ENCODE measurements at regions not wholly inside any gene's neighbourhood (a gene's known extent, or its start where the extent isn't known, plus 50 kb on each side); places are given as distances from the start of the nearest gene placed in this dataset.

- DNase-seq, result no peak
These were observed 419.7 kb downstream of the GALR1 start for GRCh38 chr18:77669331-77669730.

DNA sequence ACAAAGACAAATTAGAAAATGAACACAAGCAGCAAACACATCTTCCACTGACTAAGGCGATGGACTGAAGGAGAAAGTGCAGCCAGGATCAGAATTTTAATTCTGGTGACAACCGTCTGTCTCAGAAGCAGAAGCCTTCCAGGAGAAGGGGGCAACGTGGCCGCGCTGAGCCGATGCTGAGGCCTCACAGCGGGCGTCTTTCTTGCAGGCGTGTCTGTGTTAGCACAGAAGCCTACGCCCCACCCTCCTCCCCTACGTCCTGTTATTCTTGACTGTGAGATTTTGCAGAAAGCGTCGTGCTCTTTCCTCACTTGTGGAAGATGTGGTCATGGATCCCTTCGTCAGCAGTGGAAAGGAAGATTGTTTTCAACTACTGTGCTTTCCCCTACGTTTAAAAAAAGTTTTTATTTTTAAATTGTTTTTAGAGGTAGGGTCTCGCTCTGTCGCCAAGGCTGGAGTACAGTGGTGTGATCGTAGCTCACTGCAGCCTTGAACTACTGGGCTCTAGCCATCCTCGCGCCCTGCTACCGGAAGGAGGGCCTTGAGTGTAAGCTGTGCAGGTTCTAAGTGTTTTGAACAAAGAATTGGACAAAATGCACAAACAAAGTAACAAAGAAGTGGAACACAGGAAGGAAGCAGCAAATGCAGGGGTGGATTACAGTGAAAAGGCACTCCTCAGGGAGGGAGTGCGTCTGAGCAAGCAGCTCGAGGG, 422.0 kb downstream of the GALR1 start:
- no peak for DNase-seq

GRCh38 chr18:77676910-77677309, 427.3 kb downstream of the GALR1 start:
- no peak for DNase-seq

- DNase-seq, result no peak
These were observed 427.9 kb downstream of the GALR1 start for GRCh38 chr18:77677536-77677935.

- DNase-seq, result no peak
These were observed 430.2 kb downstream of the GALR1 start for GRCh38 chr18:77679869-77680268.

DNA sequence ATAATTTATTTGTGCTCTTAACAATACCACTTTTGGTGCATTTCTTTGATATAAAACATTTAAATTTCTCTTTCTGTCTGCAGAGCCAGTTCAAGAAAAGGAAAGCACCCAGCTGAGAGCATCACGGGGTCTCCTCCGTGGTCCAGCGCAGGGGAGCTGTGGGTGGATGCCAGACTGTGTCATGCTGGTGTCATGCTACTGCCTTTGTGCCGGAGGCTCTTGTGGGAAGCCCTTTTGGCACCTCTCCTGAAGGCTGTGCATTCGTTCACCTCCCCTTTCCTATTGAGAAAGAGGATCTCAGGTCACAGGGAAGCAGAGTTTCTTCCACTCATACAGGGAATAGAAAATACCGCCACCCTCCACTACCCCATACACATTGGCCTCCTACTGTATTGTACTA, 450.4 kb downstream of the GALR1 start:
- no peak for DNase-seq

GRCh38 chr18:77701977-77702376, 452.3 kb downstream of the GALR1 start:
- no peak for DNase-seq

- DNase-seq, result no peak
These were observed 453.0 kb downstream of the GALR1 start for GRCh38 chr18:77702686-77703085.

- no peak for DNase-seq
These were observed 455.7 kb downstream of the GALR1 start for GRCh38 chr18:77705301-77705700.

GRCh38 chr18:77708826-77709506, 459.3 kb downstream of the GALR1 start:
- DNase-seq, result no peak

- no peak for DNase-seq
These were observed 461.4 kb downstream of the GALR1 start for GRCh38 chr18:77711096-77711495.

GRCh38 chr18:77714716-77715115, 465.1 kb downstream of the GALR1 start:
- DNase-seq, result no peak

- no peak for DNase-seq
These were observed 466.6 kb downstream of the GALR1 start for GRCh38 chr18:77716282-77716681.

DNA sequence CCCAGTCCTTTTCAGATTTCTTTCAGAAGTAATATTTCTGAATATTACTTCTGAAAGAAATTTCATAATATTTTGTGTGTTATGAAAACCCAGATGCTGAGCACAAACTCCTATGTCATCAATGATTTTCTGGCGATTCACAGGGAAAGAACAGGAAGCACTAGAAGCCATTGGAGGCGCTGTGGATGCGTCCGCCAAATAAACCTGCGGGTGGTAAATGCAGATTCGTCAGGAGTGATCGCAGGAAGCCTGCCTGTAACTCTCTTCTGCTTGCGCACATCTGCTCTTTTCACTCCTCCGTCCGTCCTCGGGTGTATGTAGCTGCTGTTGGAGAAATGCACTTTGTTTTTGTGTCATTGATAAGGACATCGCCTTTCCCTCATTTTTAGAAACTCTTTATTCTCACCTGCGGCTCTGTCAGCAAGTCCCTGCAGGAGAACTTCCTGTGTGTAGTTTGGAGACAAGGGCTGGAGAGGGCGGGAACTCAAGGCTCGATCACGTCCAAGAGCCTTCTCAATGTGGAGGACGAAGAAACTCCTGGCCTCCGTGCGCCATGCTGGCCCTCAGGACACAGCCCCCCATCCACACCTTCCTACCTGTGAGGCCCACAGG, 483.8 kb downstream of the GALR1 start:
- no peak for DNase-seq

GRCh38 chr18:77736842-77737241, 487.2 kb downstream of the GALR1 start:
- DNase-seq, result no peak

DNA sequence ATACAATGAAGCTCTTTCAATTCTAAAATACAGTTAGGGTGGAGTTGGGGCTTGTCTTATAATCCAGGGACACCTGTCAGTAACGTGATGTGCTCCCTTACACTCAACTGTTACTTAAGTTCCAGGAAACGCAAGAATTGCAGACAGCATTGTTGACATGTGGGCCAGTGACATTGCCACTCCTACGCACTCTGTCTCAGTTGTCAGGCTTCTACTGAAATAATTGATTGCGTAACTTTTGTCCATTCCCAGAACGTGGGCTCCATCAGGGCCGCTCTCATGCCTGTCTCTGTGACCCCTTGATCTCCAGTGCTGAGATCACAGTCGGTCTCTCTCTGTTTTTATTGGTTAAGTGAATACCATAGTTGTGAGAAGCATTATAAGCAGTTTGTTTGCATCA, 487.8 kb downstream of the GALR1 start:
- no peak for DNase-seq

GRCh38 chr18:77749089-77749488, 499.4 kb downstream of the GALR1 start:
- no peak for DNase-seq

- DNase-seq, result no peak
These were observed 500.4 kb downstream of the GALR1 start for GRCh38 chr18:77750006-77750405.

DNA sequence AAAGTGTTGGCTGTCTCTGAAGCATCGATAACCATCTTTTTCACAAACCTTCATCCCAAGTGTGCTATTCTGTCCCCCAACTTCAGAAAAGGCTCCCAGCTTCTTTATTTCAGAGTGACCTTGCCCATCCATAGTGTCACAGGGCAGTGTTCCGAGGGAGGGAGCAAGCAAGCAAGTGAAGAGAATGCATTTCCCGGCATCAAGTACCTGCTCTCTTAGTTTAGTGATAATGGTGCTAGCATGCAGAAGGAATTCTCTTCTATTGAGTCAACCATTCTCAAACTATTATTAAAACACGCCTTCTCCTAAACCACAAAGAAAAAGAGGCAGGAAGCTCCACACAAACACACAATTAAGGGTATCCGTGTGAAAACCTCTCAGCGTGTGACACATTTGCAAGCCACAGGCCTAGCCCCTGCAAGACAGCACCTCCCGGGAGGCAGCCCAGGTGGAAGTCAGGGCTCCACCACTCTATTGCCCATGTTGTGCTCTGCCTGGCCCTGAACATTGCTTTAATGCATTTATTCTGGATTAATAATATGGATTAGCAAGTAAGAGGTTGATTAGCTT, 504.9 kb downstream of the GALR1 start:
- no peak for DNase-seq

DNA sequence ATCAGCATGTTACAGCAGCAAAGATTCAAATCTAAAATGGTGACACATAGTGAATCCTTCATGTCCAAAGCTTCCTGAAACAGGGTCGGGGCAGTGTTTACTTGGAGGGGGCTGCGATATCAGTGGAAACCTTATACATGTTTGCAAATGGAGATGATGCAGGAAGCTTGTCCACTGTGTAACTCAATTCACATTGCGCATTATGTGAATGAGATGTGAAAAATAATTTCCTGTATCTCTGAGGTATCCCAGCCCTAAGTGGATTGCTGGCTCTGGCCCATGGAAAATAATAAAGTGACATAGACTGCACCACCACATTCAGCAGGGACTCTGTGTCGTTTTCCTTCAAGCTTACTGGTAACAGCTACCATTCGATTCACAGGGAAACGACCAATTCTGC, 505.5 kb downstream of the GALR1 start:
- DNase-seq, result no peak

GRCh38 chr18:77761332-77761731, 511.7 kb downstream of the GALR1 start:
- DNase-seq, result no peak

DNA sequence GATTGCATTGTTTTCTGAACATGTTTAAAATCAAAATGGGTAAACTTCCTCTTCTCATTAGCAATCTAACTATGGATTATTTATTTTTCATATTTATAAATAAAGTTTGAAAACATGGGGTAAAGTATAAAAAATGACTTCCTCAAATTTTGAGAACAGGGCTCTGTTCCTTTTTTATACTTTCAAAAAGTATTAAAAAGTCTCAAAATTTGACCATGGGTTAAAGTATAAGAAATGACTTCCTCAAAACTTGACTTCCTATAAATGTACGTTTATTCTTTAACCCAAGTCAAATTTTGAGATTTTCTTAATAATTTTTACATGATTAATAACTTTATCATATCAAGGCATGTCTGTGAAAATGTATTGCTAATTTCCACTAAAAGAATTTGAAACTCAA, 512.4 kb downstream of the GALR1 start:
- no peak for DNase-seq

DNA sequence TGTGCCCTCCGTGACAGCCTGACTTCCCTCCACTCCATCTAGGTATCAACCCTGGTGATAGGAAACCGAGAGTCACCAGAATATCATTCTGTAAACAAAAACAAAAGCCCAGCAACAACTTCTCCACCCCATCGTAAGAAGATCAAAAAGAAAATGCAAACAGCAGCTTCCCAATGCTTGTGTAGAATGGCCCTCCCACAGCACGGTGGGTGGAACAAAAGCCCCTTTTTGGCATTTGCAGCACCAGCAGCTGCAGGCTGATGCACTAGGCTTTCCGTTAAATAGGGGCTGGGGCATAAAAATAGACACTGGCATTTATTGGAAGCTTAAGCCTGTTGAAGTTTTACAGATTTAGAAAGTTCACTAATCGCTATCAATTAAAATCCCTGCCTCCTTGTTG, 513.0 kb downstream of the GALR1 start:
- DNase-seq, result no peak

- DNase-seq, result no peak
These were observed 514.0 kb downstream of the GALR1 start for GRCh38 chr18:77763530-77764145.

Measured in T1000 (cell line).